HG03457 (cell line): ENCODE measurements at regions not wholly inside any gene's neighbourhood (a gene's known extent, or its start where the extent isn't known, plus 50 kb on each side); places are given as distances from the start of the nearest gene placed in this dataset.

ENCODE experiments used
- ATAC-seq: cut with Tn5 transposase; IDR thresholded peaks from one replicate; pipeline ENCODE4 v1.9.1; 2021; ENCODE audit warnings: moderate number of reproducible peaks; ENCODE audit not compliant: unreplicated experiment

DNA sequence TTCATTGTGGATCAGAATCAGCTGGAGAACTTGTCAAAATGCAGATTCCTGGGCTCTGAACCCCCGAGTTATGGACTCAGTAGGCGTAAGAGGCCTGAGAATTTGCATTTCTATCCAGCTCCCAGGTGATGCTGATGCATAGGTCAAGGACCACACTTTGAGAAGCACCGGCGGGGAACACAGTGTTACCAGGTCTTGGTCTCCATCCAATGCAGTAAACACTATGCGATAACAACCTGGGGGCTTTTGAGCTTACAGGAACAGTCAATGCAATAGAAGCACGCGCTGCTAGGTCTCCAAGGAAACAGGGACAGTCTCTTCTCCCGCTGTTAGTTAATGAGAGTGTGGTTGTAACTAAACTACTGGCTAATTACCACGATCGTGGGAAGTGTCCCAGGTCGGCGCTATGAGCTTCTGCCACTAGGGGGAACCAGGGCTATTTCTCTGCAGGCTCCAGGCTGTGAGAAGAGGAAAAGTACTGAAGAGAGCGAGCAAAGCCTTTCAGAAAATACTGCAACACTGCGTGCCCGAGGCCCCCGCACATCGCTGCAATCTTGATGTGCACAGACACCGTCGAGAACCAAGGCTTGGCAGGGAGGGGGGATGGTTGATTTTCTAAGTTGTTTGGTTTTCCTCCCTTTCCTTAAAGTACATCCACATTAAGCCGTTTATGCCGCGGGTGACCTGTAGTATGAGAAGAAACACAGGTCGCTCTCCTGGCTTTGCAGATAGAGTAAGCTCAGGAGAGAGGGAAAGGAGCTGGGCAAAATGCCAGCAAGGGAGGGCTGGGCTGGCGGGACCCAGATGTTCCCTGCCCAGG lies 52.0 kb upstream of the KCNA1 start:
- ATAC-seq, result no peak

DNA sequence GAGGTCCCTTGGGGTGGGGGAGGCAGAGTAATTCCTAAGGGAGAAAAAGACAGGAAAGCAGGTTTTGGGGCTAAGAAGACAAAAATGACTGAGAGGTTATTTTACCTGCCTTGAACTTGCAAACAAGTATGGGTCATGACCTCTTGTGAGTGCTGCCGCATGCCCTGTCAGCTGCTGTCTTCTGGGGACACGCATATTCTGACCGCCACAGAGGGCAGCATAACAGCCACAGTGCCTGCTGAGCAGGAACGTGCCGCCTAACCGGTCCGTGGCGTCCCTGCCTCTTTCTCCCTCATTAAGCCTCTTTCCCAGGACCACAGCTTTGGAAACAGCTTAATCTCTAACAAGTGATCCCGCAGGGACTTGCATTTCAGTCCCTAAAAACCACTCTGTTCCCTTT lies 51.3 kb upstream of the KCNA1 start:
- ATAC-seq, result no peak

DNA sequence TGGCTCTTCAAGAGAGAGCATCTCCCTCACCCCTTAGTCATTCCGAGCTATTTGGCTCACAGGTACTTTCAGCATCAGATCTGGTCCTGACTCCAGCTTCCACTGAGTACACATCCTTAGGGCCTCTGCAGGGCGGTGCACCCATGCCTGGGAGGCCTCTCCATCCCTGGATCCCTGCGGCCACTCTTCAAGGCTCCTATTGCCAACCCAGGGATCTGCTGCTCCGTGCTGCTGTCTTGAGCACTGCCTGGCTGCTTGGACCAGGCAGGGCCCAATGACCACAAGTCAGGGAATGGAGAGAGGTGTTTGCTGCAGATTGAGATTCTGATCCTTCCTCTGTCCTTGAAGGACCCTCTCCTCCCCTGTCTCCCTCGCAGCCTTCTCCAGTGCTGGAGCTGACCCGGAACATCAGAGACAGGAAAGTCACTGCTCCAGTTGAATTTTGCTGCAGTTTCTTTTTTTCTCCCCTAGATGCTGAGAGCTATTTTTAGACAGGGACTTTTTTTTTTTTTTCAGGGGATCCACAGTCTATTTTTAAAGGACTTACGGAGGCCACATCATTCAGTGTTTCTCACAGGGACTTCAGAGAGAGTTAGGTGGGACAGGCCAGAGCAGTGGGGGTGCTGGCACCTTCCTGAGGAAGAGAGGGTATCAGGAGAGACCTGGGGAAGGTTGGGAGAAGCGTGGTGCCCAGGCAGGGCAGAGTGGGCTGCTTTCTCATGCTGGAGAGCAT lies 50.1 kb upstream of the KCNA1 start:
- ATAC-seq, result no peak
